G401 (cell line): ENCODE measurements at regions not wholly inside any gene's neighbourhood (a gene's known extent, or its start where the extent isn't known, plus 50 kb on each side); places are given as distances from the start of the nearest gene placed in this dataset.
"Not testable (repeated sequence)": the region's sequence is repeated elsewhere in the genome, so short reads cannot be mapped to it uniquely, and the experiment has no call there.

ENCODE experiments used
- DNase-seq: peaks from one replicate; pipeline ENCODE4 v3.0.0-alpha.2; 2015; ENCODE audit warnings: low spot score
- in situ Hi-C: cut with HindIII; loops from 2 replicates; pipeline ENCODE4 v1.10.0; 2016; ENCODE audit warnings: low sequenced_read_pairs, mixed read lengths

DNA sequence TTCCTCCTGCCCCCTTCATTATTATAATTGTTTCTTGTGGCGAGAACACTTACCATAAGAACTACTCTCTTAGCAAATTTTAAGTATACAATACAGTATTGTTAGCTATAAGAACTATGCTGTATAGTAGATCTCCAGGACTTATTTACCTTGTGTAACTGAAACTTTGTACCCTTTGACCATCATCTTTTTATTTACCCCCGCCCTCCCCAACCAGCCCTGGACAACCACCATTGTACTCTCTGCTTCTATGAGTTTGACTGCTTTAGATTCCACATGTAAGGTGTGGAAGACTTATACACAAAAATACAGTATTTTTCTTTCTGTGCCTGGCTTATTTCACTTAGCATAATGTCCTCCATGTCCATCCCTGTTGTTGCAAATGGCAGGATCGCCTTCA is 161.1 kb downstream of the PHF8 start:
- in situ Hi-C loops, result no loop called here
- no peak for DNase-seq

- in situ Hi-C loops, result no loop called here
- no peak for DNase-seq
These were observed 161.9 kb downstream of the PHF8 start for GRCh38 chrX:53882331-53882730.

- DNase-seq, in situ Hi-C loops: not testable (repeated sequence)
These were observed 163.5 kb downstream of the PHF8 start for GRCh38 chrX:53880786-53881185.

- DNase-seq, result no peak
- in situ Hi-C loops, result no loop called here
These were observed 173.4 kb upstream of the HUWE1 start for GRCh38 chrX:53859890-53860289.

DNA sequence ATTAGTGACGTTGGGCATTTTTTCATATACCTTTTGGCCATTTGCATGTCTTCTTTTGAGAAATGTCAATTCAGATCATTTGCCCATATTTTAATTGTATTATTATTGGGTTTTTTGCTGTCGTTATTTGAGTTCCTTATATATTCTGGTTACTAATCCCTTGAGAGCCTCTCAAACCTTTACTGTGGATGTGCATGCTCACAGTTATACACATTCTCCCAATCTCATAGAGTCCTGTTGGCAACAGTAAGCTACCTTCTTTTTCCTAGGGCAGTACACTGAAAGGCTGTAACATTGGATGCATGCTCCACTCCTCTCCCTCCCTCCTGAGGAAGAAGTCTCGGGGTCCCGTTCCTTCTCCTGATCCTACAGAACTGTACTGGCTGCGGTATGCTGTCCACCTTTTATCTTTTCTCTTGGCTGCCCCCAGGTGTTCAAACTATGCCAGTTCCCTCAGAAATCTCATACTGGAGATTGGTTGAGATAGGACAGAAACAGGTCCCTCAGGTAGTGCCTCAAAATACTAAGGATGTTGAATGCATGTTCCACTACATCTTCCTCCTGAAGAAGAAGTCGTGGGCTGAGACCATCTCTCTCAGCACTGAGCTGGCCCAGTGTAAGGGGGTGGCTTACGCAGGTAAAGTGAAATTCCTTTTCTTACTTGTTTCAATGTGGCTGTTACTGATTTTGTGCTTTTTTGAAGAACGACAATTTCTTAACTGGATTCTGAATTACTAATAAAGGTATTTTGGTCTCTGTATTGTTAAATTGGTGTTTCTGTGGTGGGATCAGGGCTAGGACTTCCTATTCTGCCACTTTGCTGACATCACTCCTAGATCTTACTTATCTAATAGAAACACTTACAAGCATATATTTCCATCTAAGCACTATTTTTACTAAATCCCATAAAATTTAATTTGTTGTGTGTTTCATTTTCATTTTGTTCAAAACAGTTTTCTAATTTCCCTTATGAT is 145.4 kb upstream of the HUWE1 start:
- in situ Hi-C loops, result no loop called here
- DNase-seq, result peak; percentile 44

GRCh38 chrX:53824686-53825085 is 138.2 kb upstream of the HUWE1 start:
- in situ Hi-C loops, result no loop called here
- DNase-seq, result no peak

DNA sequence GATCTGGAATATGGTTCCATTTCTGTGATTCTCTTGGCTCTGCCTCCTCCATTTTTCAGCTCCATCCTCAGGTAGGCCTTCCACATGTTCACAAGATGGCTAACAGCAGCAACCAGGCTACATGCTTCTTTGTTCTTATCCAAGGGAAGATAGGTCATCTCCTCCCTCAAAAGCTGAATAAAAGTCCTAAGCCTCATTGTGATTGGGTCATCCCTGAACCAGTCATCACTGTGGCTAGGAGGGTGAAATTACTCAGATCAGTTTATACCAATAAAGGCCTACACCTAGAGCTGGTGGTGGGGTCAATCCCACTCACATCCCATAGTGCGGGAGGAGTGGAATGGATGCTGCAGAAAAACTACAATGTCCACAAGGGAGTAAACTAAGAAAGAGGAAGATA is 131.6 kb upstream of the HUWE1 start:
- DNase-seq, in situ Hi-C loops: not testable (repeated sequence)

GRCh38 chrX:53817548-53817947 is 131.0 kb upstream of the HUWE1 start:
- in situ Hi-C loops, result no loop called here
- no peak for DNase-seq

- DNase-seq, result no peak
- in situ Hi-C loops, result no loop called here
These were observed 127.3 kb upstream of the HUWE1 start for GRCh38 chrX:53813670-53814440.

GRCh38 chrX:53798281-53798680 is 111.8 kb upstream of the HUWE1 start:
- no peak for DNase-seq
- in situ Hi-C loops, result no loop called here

- in situ Hi-C loops, result no loop called here
- no peak for DNase-seq
These were observed 109.1 kb upstream of the HUWE1 start for GRCh38 chrX:53795576-53795975.

DNA sequence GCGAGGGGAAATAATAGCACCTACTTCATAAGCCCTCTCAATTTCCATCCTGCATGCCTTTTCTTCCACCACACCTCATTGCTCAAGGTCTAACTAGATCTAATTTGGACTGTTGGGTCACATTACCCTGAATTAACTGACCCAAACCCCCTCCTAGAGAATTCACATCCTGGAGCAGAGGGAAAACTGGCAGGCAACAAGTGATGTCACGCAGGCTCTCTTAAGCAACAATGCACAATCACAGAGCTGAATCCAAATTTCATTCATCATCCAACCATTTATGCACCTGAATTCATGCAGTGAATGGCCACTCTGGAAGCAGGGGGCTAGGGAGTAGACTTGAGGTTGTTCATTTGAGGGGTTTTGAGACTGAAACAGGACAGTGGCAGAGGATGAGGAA is 107.7 kb upstream of the HUWE1 start:
- no peak for DNase-seq
- in situ Hi-C loops, result no loop called here

GRCh38 chrX:53768865-53769264 is 82.3 kb upstream of the HUWE1 start:
- DNase-seq, result no peak
- in situ Hi-C loops, result no loop called here

GRCh38 chrX:53768451-53768850 is 81.9 kb upstream of the HUWE1 start:
- in situ Hi-C loops, result no loop called here
- no peak for DNase-seq

DNA sequence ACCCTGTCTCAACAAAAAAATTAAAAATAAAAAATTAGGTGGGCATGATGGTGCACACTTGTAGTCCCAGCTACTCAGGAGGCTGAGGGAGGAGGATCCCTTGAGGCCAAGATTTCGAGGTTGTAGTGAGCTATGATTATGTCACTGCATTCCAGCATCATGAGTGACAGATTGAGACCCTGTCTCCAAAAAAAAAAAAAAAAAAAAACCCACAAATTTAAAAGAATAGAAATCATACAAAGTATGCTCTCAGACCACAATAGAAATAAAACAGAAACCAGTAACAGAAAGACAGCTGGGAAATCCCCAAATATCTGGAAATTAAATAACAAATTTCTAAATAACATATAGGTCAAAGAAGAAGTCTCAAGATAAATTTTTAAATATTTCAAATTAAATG is 81.0 kb upstream of the HUWE1 start:
- in situ Hi-C loops, result no loop called here

GRCh38 chrX:53757181-53757580 is 70.7 kb upstream of the HUWE1 start:
- DNase-seq, result not testable (repeated sequence)

More for the DNA sequence above, 81.0 kb upstream of the HUWE1 start:
- DNase-seq, result no peak

DNA sequence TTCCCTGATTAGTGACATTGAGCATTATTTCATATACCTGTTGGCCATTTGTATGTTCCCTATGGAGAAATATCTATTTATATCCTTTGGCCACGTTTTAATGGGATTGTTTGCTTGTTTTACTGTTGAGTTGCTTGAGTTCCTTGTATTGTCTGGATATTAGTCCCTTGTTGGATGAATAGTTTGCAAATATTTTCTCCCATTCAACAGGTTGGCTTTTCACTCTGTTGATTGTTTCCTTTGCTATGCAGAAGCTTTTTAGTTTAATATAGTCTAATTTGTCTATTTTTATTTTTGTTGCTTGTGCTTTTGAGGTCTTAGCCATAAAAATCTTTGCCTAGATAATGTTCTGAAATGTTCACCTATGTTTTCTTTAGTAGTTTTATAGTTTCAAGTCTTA is 60.2 kb upstream of the HUWE1 start:
- no peak for DNase-seq
- in situ Hi-C loops, result no loop called here

More at GRCh38 chrX:53757181-53757580, 70.7 kb upstream of the HUWE1 start:
- in situ Hi-C loops, result not testable (repeated sequence)

DNA sequence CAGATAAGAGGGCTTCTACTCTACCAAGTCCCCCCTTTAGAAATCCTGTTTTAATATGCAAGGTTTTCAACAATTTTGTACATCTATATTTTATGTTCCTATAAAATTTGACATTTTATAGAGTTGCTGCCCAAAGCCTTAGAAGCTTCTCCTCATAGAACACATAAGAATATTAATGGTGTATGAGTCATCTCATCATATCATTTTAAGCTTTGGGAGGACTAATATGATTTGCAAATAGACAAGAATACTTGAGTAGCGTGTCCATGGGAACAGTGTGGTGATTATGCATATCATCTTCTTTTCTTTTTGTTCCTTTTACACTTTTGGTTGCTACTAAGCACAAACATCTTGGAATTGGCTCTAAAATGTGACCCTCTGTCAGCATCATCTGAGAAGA is 56.7 kb upstream of the HUWE1 start:
- in situ Hi-C loops, result no loop called here
- DNase-seq, result no peak

GRCh38 chrX:53738370-53738906 is 51.9 kb upstream of the HUWE1 start:
- in situ Hi-C loops, result no loop called here
- no peak for DNase-seq
